DOHH2 (cell line): ENCODE measurements at regions not wholly inside any gene's neighbourhood (a gene's known extent, or its start where the extent isn't known, plus 50 kb on each side); places are given as distances from the start of the nearest gene placed in this dataset.

Source experiments
- CTCF ChIP-seq: fragments of 200-600 bp; sonication (generic); IDR thresholded peaks from one replicate; pipeline ENCODE4 v1.5.1; 2014; ENCODE audit warnings: antibody characterized with exemption, mild to moderate bottlenecking, low read depth, low read length; ENCODE audit not compliant: poor library complexity, severe bottlenecking
- EZH2phosphoT487 ChIP-seq: fragments of 200-600 bp; sonication (generic); IDR thresholded peaks from 2 replicates; pipeline ENCODE4 v1.6.1; 2017; ENCODE audit warnings: borderline replicate concordance, mild to moderate bottlenecking, antibody characterized with exemption, low read length, moderate library complexity, mixed read lengths

- no peak for TF ChIP-seq CTCF
- no peak for TF ChIP-seq EZH2phosphoT487
Measured at GRCh38 chr4:153111426-153112040, 92.7 kb upstream of the TRIM2 start.
